ENCODE measurements at regions not wholly inside any gene's neighbourhood (a gene's known extent, or its start where the extent isn't known, plus 50 kb on each side); places are given as distances from the start of the nearest gene placed in this dataset.

DNA sequence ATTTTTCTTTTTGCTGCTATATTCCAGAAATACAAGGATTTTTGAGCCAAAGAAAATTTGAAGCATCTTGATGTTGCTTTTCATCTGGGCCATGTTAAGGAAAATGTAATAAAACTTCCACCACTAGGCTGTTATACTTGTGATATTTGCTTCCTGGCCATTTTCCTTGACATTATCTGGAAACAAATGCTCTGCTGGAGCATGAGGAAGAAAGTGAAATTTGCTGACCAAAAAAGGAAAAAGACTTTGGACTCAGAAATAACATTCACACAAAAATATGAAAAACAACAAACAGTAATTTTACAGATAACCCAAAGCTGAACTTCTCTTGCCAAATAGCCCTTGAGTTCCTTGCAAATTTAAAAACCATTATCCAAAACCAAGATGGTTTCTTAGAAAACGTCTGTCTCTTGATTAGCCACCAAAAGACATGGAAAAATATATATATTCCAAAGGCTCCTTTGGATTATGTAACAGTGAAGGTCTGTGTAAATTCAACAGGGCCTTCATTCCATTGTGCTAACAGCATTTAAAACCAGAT, 344.5 kb downstream of the LMX1A start:
- dilution Hi-C loops (cut with MboI; ENCODE audit: extremely low pct_ligation_motif_present, low sequenced_read_pairs), result no loop called here
- no peaks in the 10 kb centered on the region for H3K9me1 ChIP-seq (ENCODE audit: control insufficient read depth, extremely low read depth, insufficient read depth, low read length)
- no peaks in the 10 kb centered on the region for H3K79me2 ChIP-seq (ENCODE audit: control insufficient read depth, insufficient read depth, low read length)
- H3K4me2 ChIP-seq (ENCODE audit: control insufficient read depth, extremely low read depth, insufficient read depth, low read depth, low read length), result no peak overlapping the region
- no peak for FAIRE-seq
- TF ChIP-seq, protein P1, sequence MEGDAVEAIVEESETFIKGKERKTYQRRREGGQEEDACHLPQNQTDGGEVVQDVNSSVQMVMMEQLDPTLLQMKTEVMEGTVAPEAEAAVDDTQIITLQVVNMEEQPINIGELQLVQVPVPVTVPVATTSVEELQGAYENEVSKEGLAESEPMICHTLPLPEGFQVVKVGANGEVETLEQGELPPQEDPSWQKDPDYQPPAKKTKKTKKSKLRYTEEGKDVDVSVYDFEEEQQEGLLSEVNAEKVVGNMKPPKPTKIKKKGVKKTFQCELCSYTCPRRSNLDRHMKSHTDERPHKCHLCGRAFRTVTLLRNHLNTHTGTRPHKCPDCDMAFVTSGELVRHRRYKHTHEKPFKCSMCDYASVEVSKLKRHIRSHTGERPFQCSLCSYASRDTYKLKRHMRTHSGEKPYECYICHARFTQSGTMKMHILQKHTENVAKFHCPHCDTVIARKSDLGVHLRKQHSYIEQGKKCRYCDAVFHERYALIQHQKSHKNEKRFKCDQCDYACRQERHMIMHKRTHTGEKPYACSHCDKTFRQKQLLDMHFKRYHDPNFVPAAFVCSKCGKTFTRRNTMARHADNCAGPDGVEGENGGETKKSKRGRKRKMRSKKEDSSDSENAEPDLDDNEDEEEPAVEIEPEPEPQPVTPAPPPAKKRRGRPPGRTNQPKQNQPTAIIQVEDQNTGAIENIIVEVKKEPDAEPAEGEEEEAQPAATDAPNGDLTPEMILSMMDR (optimal IDR thresholded peaks at IDR 0.05 in 1 of 3, IDR thresholded peaks at IDR 0.05 in 1 of 3, conservative IDR thresholded peaks at IDR 0.05 in 1 of 3; ENCODE audit: extremely low read depth in 1 of 3, insufficient read depth in 2 of 3, low read length in 3 of 3), result no peak
- no peak for TF ChIP-seq EZH2 (IDR thresholded peaks at IDR 0.05; ENCODE audit: low read length)
- H2AFZ ChIP-seq (ENCODE audit: control insufficient read depth, low read length), result no peak overlapping the region
- no peak overlapping the region for H3K4me3 ChIP-seq (ENCODE audit: control insufficient read depth in 2 of 3, extremely low read depth in 1 of 3, insufficient read depth in 2 of 3, low read depth in 1 of 3, low read length in 3 of 3)
- H3K4me1 ChIP-seq (ENCODE audit: control insufficient read depth, extremely low read depth, insufficient read depth, low read length), result no peaks in the 10 kb centered on the region
- no peaks in the 10 kb centered on the region for H3K36me3 ChIP-seq (ENCODE audit: control insufficient read depth in 2 of 2, extremely low read depth in 1 of 2, insufficient read depth in 2 of 2, low read length in 2 of 2)
- H3K27ac ChIP-seq (ENCODE audit: control insufficient read depth, insufficient read depth, low read length), result no peak overlapping the region
- no peaks in the 10 kb centered on the region for H4K20me1 ChIP-seq (ENCODE audit: control insufficient read depth, extremely low read depth, insufficient read depth, low read length)
- H3K27me3 ChIP-seq (ENCODE audit: control insufficient read depth, extremely low read depth, insufficient read depth, low read length), result no peaks in the 10 kb centered on the region
- DNase-seq (ENCODE audit: low read depth, low spot score), result no peak
- H3K9ac ChIP-seq (ENCODE audit: control insufficient read depth, extremely low read depth, insufficient read depth, low read length), result no peak overlapping the region
- no peaks in the 10 kb centered on the region for H3K9me3 ChIP-seq (ENCODE audit: control insufficient read depth, low read depth, low read length)

DNA sequence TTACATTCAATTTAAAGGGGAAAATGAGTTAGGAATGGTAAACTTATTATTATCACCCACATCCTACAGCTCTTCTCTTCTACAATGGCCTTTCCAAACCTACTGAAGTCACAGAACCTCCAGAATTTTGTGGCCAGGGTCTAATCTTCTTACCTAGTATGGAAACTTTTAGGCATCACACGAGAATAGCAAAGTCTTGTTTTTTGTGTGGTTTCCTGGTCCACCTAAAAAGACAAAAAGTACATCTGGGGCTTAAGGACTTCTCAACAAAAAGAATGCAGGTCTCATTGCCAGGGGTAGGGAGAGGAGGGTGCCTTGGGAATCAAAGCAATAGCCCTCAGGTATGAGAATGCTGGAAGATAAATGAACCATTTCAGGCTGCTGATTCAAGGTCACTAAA, 345.3 kb downstream of the LMX1A start:
- H3K9me3 ChIP-seq (ENCODE audit: control insufficient read depth, low read depth, low read length), result no peaks in the 10 kb centered on the region
- no peak overlapping the region for H3K27ac ChIP-seq (ENCODE audit: control insufficient read depth, insufficient read depth, low read length)
- no peak overlapping the region for H3K4me3 ChIP-seq (ENCODE audit: control insufficient read depth in 2 of 3, extremely low read depth in 1 of 3, insufficient read depth in 2 of 3, low read depth in 1 of 3, low read length in 3 of 3)
- no peaks in the 10 kb centered on the region for H4K20me1 ChIP-seq (ENCODE audit: control insufficient read depth, extremely low read depth, insufficient read depth, low read length)
- H3K4me2 ChIP-seq (ENCODE audit: control insufficient read depth, extremely low read depth, insufficient read depth, low read depth, low read length), result no peak overlapping the region
- H3K9me1 ChIP-seq (ENCODE audit: control insufficient read depth, extremely low read depth, insufficient read depth, low read length), result no peaks in the 10 kb centered on the region
- no peak for FAIRE-seq
- DNase-seq (ENCODE audit: low read depth, low spot score), result no peak
- dilution Hi-C loops (cut with MboI; ENCODE audit: extremely low pct_ligation_motif_present, low sequenced_read_pairs), result no loop called here
- H3K79me2 ChIP-seq (ENCODE audit: control insufficient read depth, insufficient read depth, low read length), result no peaks in the 10 kb centered on the region
- H3K27me3 ChIP-seq (ENCODE audit: control insufficient read depth, extremely low read depth, insufficient read depth, low read length), result no peaks in the 10 kb centered on the region
- TF ChIP-seq, protein P1 (optimal IDR thresholded peaks at IDR 0.05 in 1 of 3, IDR thresholded peaks at IDR 0.05 in 1 of 3, conservative IDR thresholded peaks at IDR 0.05 in 1 of 3; ENCODE audit: extremely low read depth in 1 of 3, insufficient read depth in 2 of 3, low read length in 3 of 3), result no peak
- no peaks in the 10 kb centered on the region for H3K36me3 ChIP-seq (ENCODE audit: control insufficient read depth in 2 of 2, extremely low read depth in 1 of 2, insufficient read depth in 2 of 2, low read length in 2 of 2)
- no peaks in the 10 kb centered on the region for H3K4me1 ChIP-seq (ENCODE audit: control insufficient read depth, extremely low read depth, insufficient read depth, low read length)
- H3K9ac ChIP-seq (ENCODE audit: control insufficient read depth, extremely low read depth, insufficient read depth, low read length), result no peak overlapping the region
- no peak overlapping the region for H2AFZ ChIP-seq (ENCODE audit: control insufficient read depth, low read length)

Measured in keratinocyte (primary cell).